HG02759 (cell line): ENCODE measurements at regions not wholly inside any gene's neighbourhood (a gene's known extent, or its start where the extent isn't known, plus 50 kb on each side); places are given as distances from the start of the nearest gene placed in this dataset.

Source experiments
- ATAC-seq: cut with Tn5 transposase; IDR thresholded peaks from one replicate; pipeline ENCODE4 v1.9.1; 2021; ENCODE audit warnings: mild to moderate bottlenecking, moderate library complexity; ENCODE audit not compliant: unreplicated experiment

DNA sequence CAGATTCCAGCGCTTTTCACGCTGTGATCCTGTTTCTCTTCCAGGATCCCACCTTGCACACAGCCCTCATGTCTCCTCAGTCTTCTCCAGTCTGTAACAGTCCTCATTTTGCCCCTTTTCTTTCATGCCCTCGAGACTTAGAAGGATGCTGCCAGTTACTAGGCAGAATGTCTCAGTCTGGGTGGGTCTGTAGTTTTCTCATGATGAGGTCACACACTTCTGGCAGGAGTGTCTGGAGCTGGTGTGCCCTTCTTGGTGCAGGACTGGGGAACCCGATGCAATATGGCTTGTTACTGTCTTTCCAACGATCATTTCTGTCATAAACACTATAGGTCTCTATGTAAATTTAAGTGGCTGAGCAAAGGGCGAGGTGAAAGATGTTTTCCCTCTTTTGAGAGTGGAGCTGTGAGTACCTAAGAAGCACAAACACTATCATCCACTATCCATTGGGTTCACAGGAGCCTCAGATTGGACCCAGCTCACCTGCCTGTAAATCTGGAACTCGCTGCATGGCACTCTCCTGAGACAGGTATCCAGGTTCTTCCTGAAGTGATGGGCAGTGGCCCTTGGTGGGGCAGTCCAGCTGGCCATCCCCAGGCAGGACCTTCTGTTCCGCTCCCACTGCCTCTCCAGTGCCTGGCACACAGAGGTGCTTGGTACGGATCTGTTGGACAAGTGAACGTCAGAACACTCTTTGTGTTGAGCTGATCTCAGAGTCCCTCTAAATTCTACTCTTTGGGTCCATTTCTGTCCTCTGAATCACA is 64.3 kb upstream of the ZNF32 start:
- ATAC-seq: no peak

DNA sequence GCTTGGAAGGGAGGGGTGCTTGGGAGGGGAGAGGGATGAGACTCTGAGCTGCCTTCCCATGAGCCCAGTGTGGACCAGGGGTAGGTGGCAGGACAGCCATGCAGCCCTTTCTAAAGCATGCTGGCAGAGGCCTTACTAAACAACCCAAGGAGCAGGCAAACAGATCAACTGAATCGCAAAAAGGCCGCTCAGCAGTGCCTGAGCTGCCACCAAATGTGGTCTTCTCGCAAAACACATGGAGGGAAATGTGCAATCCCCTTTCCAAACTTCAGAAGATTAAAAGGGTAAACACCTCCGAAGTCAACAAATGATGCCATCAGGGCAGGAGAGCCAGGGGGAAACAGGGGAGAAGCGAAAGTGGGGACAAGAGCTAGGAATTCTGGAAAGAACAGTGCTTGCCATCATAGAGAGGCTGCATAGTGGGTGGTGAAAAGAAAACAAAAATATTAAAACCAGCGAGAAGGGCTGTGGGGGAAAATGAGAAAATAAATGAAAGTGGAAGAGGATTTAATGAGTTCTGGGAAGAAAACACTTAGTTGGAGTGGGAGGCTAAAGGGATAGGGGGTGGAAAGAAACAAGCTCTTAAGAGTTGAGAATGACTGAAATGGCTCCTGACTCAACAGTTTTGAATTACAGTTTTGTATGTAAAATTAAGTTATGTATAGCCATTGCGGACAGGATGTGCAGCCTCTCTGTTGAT is 62.2 kb upstream of the ZNF32 start:
- no peak for ATAC-seq

GRCh38 chr10:43708262-43708661 is 59.6 kb upstream of the ZNF32 start:
- no peak for ATAC-seq

DNA sequence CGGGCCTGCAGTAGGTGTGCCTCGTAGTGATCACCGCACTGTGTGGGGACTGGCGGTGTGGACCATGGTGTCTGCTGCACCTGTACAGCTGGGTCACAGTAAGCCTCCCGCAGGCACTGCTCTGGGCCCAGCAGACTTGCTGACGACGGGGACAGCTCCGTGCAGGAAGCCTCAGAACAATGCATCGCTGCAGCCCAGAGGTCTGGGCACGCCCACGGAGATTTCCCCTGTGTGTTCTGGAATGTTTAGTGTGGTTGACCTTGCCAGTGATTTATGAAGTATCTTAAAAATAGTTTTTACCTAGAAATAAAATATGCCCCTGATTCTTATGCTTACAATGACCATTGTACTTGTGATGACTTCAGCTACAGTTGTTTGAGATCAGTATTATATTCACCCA is 59.1 kb upstream of the ZNF32 start:
- ATAC-seq: no peak

DNA sequence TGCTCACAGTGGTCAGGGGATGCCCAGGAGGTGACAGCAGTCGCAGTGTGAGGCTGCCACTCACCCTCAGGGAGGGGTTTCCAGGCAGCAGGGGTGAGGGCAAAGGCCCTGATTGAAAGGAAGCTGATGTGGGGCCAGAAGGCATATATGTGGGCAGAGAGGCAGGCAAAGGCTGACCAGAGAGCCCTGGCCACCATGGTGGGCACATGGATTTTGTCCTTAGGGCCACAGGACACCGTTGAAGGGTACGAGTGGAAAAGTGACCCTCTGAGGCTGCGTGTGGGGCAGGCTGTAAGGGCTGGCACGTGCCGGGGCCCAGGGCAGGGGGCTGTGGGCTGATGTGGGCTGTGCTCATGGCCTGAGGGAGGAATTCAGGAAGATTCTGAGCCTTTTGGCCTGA is 57.5 kb upstream of the ZNF32 start:
- ATAC-seq: no peak

DNA sequence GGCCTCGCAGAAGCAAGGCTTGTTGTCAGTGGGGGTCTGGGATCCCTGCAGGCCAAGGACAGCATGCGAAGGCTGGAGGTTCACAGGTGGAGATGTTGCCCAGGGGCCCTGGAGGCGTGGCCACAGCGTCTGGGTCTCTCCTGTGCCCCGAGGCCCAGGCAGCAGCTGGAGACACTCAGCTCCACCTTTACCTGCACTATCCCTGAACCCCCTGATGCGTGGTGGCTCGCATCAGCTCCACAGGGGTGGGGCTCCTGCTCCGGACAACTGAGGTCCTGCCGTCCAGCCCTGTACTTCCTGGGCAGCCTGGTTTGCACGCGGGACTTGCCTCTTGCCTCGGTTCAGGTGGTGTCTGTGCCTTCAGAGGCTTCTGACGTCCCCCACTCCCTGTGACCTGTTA is 54.6 kb upstream of the ZNF32 start:
- no peak for ATAC-seq

GRCh38 chr10:43702936-43703281 is 54.2 kb upstream of the ZNF32 start:
- ATAC-seq: no peak

DNA sequence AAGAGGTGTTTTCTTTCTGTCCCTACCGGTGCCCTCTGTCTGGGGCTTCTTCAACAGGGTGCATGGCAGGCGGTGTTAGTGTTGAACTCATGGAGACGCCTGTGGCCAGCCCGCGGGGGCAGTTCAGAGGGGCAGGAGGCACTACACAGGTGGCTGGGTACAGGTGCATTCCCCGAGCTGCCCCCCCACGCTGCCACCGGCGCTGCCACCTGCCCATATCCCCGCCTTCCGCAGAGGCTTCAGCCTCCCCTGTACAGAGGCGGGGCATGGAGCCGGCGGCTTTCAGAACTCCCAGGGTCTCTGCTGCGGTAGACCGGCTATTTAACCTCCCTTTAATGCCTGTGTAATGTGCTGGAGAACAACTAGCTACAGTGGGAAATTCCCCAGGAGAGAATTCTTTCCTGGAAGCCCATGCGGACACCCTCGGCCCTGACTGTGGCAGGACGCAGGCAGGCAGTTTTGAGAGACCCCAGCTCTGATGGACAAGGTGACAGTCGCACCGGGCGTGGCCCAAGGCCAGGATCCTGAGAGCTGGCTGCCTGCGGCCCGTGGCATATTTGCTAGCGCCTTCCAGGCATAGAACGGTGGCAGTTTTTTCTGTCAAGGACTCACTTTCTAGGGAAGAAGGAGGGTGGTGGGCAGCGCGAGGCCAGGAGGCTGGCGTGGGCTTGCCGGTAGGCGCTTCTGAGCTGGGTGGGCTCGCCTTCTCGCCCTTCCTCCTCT is 53.7 kb upstream of the ZNF32 start:
- no peak for ATAC-seq

DNA sequence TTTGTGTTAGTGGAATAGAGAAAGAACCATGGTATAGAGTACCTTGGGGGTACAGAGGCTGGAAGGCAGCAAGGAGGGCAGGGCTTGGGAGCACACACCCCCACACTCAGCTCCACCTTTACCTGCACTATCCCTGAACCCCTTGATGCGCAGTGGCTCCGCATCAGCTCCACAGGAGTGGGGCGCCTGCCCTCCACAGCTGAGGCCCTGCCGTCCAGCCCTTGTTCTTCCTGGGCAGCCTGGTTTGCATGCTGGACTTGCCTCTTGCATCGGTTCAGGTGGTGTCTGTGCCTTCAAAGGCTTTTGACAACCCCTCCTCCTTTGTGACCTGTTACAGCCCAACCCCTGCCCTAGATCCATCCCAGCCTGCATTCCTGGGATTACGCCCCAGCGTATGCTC is 52.6 kb upstream of the ZNF32 start:
- no peak for ATAC-seq

DNA sequence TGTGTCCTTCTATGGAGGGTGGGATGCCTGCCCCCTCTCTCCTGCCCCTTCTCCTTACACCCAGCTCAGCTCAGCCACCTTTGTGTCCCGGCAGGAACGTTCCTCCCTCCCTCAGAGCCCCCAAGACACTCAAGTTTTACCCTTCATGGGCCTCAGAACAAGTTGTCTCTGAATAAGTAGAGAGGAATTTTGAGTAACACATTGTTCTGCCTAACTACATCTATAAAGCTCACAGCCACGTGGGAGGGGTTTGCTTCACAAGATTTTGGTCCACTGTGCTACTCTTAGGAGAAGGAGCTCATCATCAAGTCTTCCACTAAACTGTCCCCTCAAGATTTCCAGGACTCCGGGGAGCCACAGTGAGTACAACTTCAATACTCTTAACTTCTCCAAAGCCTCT is 51.6 kb upstream of the ZNF32 start:
- ATAC-seq: no peak

DNA sequence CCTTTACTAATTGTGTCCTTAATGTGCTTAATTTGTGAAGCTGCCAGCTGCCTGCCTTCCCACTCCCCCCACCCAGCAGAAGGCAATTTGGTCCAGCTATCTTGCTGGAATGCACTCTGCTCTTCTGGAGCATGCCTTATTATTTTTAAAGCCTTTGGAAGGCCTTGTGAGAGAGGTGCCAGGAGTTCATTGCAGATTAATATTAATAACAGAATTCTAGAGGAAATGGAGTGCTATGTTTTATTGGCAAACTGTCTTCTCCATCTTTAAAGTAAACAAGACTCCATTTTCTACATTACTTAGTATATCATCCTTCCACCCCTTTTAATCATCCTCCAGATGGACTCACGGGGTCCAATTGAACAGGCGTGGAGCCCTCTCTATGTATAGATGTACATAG is 50.8 kb upstream of the ZNF32 start:
- no peak for ATAC-seq
